Lower lobe of right lung (tissue), 2 donors: ENCODE measurements at regions not wholly inside any gene's neighbourhood (a gene's known extent, or its start where the extent isn't known, plus 50 kb on each side); places are given as distances from the start of the nearest gene placed in this dataset.
"Not testable (repeated sequence)": the region's sequence is repeated elsewhere in the genome, so short reads cannot be mapped to it uniquely, and the experiment has no call there.

Source experiments
- ATAC-seq, 2 donors: fragments of 200-7000 bp; cut with Tn5 transposase; one replicate each; pipeline ENCODE4 v1.9.1; 2020 to 2022; ENCODE audit warnings: mild to moderate bottlenecking in 2 of 2, moderate library complexity in 2 of 2
- DNase-seq: peaks from one replicate; pipeline ENCODE4 v3.0.0-alpha.2; 2020
- H3K27ac ChIP-seq: fragments of 200-600 bp; one replicate; pipeline ENCODE4 v1.8.0; 2022
- H3K27me3 ChIP-seq: fragments of 200-600 bp; one replicate; pipeline ENCODE4 v1.8.0; 2022; ENCODE audit warnings: low read depth
- H3K36me3 ChIP-seq: fragments of 200-600 bp; one replicate; pipeline ENCODE4 v1.8.0; 2022; ENCODE audit warnings: mild to moderate bottlenecking
- H3K4me1 ChIP-seq: fragments of 200-600 bp; one replicate; pipeline ENCODE4 v1.8.0; 2022
- H3K4me3 ChIP-seq: fragments of 200-600 bp; one replicate; pipeline ENCODE4 v1.8.0; 2022; ENCODE audit warnings: mild to moderate bottlenecking
- H3K9me3 ChIP-seq: fragments of 200-600 bp; one replicate; pipeline ENCODE4 v1.8.0; 2022
- CTCF ChIP-seq: fragments of 200-600 bp; IDR thresholded peaks from one replicate; pipeline ENCODE4 v1.8.0; 2022; ENCODE audit warnings: antibody characterized with exemption, mild to moderate bottlenecking
- intact Hi-C: fragments of 100-400 bp; cut with DNase I; formaldehyde crosslinking; loops from one replicate; pipeline ENCODE4 v1.11.0; 2022
- donor health status: DM: no; HTN: yes; CAD: no; lungs with severe emphysema.

- no peaks in the 10 kb centered on the region for H3K9me3 ChIP-seq
- ATAC-seq = no peak
Observed at GRCh38 chr4:188728359-188728758, 589.1 kb downstream of the TRIML1 start.

GRCh38 chr4:188732131-188732530 is 592.9 kb downstream of the TRIML1 start:
- DNase-seq (no peak), ATAC-seq (no peak)
- no peak for TF ChIP-seq CTCF
- Histone ChIP-seq H3K27ac (no peak overlapping the region), H3K27me3 (no peaks in the 10 kb centered on the region), H3K36me3 (no peaks in the 10 kb centered on the region), H3K4me3 (no peak overlapping the region), H3K4me1 (no peaks in the 10 kb centered on the region), H3K9me3 (no peaks in the 10 kb centered on the region)
- intact Hi-C loops = no loop called here

More at GRCh38 chr4:188728359-188728758, 589.1 kb downstream of the TRIML1 start:
- no peak for TF ChIP-seq CTCF
- intact Hi-C loops = no loop called here
- Histone ChIP-seq H3K4me3 (no peak overlapping the region), H3K36me3 (no peaks in the 10 kb centered on the region), H3K4me1 (no peaks in the 10 kb centered on the region), H3K27me3 (no peaks in the 10 kb centered on the region), H3K27ac (no peak overlapping the region)
- no peak for DNase-seq

GRCh38 chr4:188735082-188735481 is 595.8 kb downstream of the TRIML1 start:
- ATAC-seq = no peak

DNA sequence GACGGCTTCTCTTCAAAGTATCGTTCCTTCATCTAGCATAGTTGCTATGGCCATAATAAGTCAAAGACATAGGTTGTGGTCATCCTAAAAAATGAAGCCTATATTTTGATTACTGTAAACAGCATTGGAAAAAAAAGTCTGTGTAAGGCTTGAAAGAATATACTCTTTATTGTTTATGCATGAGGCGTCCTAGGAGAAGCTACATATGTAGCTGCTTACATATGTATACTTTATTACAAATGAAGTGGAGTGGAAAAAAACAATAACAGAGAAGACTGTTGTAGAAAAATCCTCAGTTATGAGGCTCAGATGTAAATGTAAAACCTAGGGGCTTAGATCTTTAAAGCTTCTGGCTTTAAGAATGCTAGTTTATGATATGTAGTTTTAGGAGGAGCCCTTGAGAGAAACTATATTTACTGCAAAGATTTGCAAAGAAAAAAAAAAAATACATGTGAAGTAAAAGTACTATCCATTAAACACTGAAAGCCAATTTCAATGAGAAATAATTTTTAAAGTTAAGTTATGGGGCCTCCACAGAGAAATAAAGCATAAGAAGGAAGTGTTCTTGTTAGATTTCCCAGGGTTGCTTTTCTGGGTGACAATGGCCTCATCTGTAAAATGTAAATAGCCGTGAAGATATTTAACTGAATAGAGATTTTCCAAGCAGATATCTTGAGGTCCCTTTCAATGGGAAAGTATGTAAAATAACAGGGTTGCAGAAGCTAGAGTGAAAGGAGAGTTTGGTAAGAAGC is 598.2 kb downstream of the TRIML1 start:
- no peak for DNase-seq
- intact Hi-C loops = no loop called here
- ATAC-seq = no peak

More at GRCh38 chr4:188735082-188735481, 595.8 kb downstream of the TRIML1 start:
- no peaks in the 10 kb centered on the region for H3K4me1 ChIP-seq
- intact Hi-C loops = no loop called here
- H3K36me3 ChIP-seq = no peaks in the 10 kb centered on the region
- no peak overlapping the region for H3K27ac ChIP-seq
- H3K9me3 ChIP-seq = no peaks in the 10 kb centered on the region
- DNase-seq = no peak
- H3K4me3 ChIP-seq = no peak overlapping the region
- no peak for TF ChIP-seq CTCF
- no peaks in the 10 kb centered on the region for H3K27me3 ChIP-seq

GRCh38 chr4:188738290-188738689 is 599.0 kb downstream of the TRIML1 start:
- H3K27ac ChIP-seq = peak overlapping the region; percentile 49
- peak overlapping the region; percentile 43 for H3K4me3 ChIP-seq

More for the DNA sequence above, 598.2 kb downstream of the TRIML1 start:
- H3K9me3 ChIP-seq = no peaks in the 10 kb centered on the region
- no peak for TF ChIP-seq CTCF
- no peak overlapping the region for H3K4me3 ChIP-seq
- no peak overlapping the region for H3K27ac ChIP-seq
- H3K36me3 ChIP-seq = no peaks in the 10 kb centered on the region
- no peaks in the 10 kb centered on the region for H3K27me3 ChIP-seq
- no peaks in the 10 kb centered on the region for H3K4me1 ChIP-seq

DNA sequence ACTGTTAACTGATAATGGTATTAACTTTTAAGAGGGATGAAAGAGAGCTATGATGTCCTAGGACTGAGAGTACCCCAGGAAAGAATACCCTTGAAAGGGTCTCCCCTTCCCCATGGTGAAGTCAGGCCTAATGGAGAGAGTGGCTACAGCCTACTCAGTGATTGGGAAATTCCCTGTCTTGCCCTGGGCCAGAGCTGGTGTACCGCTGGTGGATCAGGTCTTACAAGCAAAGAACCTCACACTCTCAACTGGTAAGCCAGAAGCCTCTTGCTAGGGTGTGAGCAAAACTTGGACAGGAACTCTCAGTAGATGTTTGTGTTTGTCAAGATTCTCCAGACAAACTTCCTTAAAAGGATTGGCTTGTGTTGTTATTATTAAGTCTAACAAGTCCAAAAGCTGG is 600.9 kb downstream of the TRIML1 start:
- H3K36me3 ChIP-seq, H3K4me1 ChIP-seq, H3K4me3 ChIP-seq, H3K27me3 ChIP-seq, H3K9me3 ChIP-seq, H3K27ac ChIP-seq, ATAC-seq, DNase-seq, intact Hi-C loops: not testable (repeated sequence)

More at GRCh38 chr4:188738290-188738689, 599.0 kb downstream of the TRIML1 start:
- intact Hi-C loops, DNase-seq, H3K36me3 ChIP-seq, H3K27me3 ChIP-seq, H3K9me3 ChIP-seq, H3K4me1 ChIP-seq: not testable (repeated sequence)
- peak in 1 of 2 donors; percentile 45 for ATAC-seq

GRCh38 chr4:188740791-188741190 is 601.5 kb downstream of the TRIML1 start:
- not testable (repeated sequence) for H3K9me3 ChIP-seq

More at GRCh38 chr4:188740791-188741190, 601.5 kb downstream of the TRIML1 start:
- H3K4me1 ChIP-seq, H3K36me3 ChIP-seq, H3K27me3 ChIP-seq, DNase-seq, H3K4me3 ChIP-seq, H3K27ac ChIP-seq, intact Hi-C loops, ATAC-seq: not testable (repeated sequence)
